HEK293T (cell line): ENCODE measurements at regions not wholly inside any gene's neighbourhood (a gene's known extent, or its start where the extent isn't known, plus 50 kb on each side); places are given as distances from the start of the nearest gene placed in this dataset.

Experiments used
- CTCF ChIA-PET: fragments of 350-600 bp; formaldehyde crosslinking; extraction: SDS; loops from one replicate; lab custom pipeline; 2021; ENCODE audit warnings: antibody characterized with exemption, inconsistent platforms; lab: Yijun Ruan, JAX
- POLR2A ChIA-PET: fragments of 350-600 bp; formaldehyde crosslinking; extraction: SDS; loops from one replicate; lab custom pipeline; 2020; ENCODE audit warnings: antibody characterized with exemption, inconsistent platforms; lab: Yijun Ruan, JAX
- DNase-seq: peaks from one replicate; pipeline ENCODE4 v3.0.0; 2012; ENCODE audit warnings: mixed read lengths; ENCODE audit errors: extremely low spot score
- ARNT ChIP-seq: fragments of 450-650 bp; IDR thresholded peaks from 2 replicates; pipeline ENCODE4 v1.6.1; 2017; ENCODE audit warnings: mild to moderate bottlenecking
- BHLHE40 ChIP-seq: fragments of 450-650 bp; IDR thresholded peaks from 2 replicates; pipeline ENCODE4 v1.6.1; 2016; ENCODE audit warnings: mild to moderate bottlenecking, moderate library complexity, borderline replicate concordance
- CTBP1 ChIP-seq: fragments of 450-650 bp; IDR thresholded peaks from 2 replicates; pipeline ENCODE4 v1.6.1; 2016; ENCODE audit warnings: borderline replicate concordance
- ELF4 ChIP-seq: fragments of 450-650 bp; IDR thresholded peaks from 2 replicates; pipeline ENCODE4 v1.6.1; 2017; ENCODE audit warnings: antibody characterized with exemption
- FOXA1 ChIP-seq: fragments of 450-650 bp; IDR thresholded peaks from 2 replicates; pipeline ENCODE4 v1.6.1; 2016; ENCODE audit warnings: mild to moderate bottlenecking
- FOXK2 ChIP-seq: fragments of 450-650 bp; IDR thresholded peaks from 2 replicates; pipeline ENCODE4 v1.6.1; 2016; ENCODE audit warnings: mild to moderate bottlenecking
- FOXM1 ChIP-seq: fragments of 450-650 bp; IDR thresholded peaks from 2 replicates; pipeline ENCODE4 v1.6.1; 2017; ENCODE audit warnings: mild to moderate bottlenecking, borderline replicate concordance
- HDGF ChIP-seq: fragments of 450-650 bp; IDR thresholded peaks from 2 replicates; pipeline ENCODE4 v1.6.1; 2017; ENCODE audit warnings: antibody characterized with exemption, borderline replicate concordance
- L3MBTL2 ChIP-seq: fragments of 450-650 bp; conservative IDR thresholded peaks from 2 replicates; pipeline ENCODE4 v1.6.1; 2016; ENCODE audit warnings: mild to moderate bottlenecking
- LEF1 ChIP-seq: fragments of 450-650 bp; IDR thresholded peaks from 2 replicates; pipeline ENCODE4 v1.6.1; 2017; ENCODE audit warnings: mild to moderate bottlenecking, borderline replicate concordance
- NFRKB ChIP-seq: fragments of 450-650 bp; IDR thresholded peaks from 2 replicates; pipeline ENCODE4 v1.6.1; 2016; ENCODE audit warnings: mild to moderate bottlenecking, moderate library complexity
- PKNOX1 ChIP-seq: fragments of 450-650 bp; IDR thresholded peaks from 2 replicates; pipeline ENCODE4 v1.6.1; 2016
- SP1 ChIP-seq: fragments of 450-650 bp; IDR thresholded peaks from 2 replicates; pipeline ENCODE4 v1.6.1; 2017
- SUZ12 ChIP-seq: fragments of 450-650 bp; IDR thresholded peaks from 2 replicates; pipeline ENCODE4 v1.6.1; 2016; ENCODE audit warnings: mild to moderate bottlenecking
- TARDBP ChIP-seq: fragments of 450-650 bp; IDR thresholded peaks from 2 replicates; pipeline ENCODE4 v1.6.1; 2016
- ZNF384 ChIP-seq: fragments of 450-650 bp; IDR thresholded peaks from 2 replicates; pipeline ENCODE4 v1.6.1; 2016

DNA sequence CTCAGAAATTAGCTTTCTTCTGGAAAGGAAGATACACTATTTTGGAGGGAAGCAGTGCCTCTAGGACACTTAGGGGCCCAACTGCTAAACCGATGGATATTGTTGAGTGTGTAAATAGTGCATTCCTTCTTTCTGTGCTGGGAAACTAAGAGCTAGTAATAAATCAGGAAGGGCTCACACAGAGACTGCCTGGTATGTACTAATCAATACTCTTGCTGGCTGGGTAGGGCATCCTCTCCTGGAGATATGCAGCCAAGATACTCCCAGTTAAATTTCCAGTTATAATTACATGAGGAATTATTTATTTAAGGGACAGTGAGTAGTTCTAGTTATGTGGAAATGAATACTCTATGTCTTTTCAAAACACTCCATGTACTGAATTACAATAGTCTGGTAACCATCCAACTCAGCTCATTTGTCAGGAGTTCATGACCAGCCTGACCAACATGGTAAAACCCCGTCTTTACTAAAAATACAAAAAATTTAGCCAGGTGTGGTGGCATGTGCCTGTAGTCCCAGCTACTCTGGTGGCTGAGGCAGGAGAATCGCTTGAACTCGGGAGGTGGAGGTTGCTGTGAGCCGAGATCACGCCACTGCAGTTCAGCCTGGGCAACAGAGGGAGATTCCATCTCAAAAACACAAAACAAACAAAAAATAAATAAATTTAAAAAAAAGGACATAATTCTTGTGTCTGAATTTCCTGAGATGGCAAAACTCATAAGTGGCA lies 100.0 kb downstream of the OR2B2 start:
- TF ChIP-seq FOXM1 (no peak), HDGF (no peak), PKNOX1 (peak; percentile 24; the same call in 1 of the 2 replicates), ARNT (no peak)
- DNase-seq, result no peak
- POLR2A ChIA-PET, result interaction anchor here (0.7 to 9.4 kb wide), 9 partner anchors 11 to 1781 kb away, joined by 3 to 323 read pairs (median 33); a partner anchor contains a TSS
- CTCF ChIA-PET, result interaction anchor here (0.5 to 0.9 kb wide), 2 partner anchors 16 to 21 kb away, joined by 4 read pairs; no protein-coding TSS in a partner anchor

DNA sequence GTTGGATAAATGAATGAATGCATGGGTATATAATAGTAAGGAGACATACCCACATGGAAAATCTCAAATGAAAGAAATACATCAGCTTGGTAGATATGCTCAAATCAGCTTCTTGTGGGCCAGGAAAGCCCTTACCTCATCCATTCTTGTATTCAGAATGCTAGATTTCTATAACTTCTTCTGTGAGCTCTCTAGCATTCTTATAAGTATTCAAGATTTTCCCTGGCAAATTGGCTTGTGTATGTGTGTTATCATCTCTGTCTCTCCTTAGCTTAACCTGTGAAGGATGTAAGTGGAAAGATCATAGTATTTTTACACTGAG lies 100.8 kb downstream of the OR2B2 start:
- TF ChIP-seq SP1 (no peak), NFRKB (no peak), FOXA1 (no peak), LEF1 (no peak), CTBP1 (no peak)
- ChIA-PET CTCF (interaction anchor here (0.6 to 0.9 kb wide), 2 partner anchors 15 to 263 kb away, joined by 4 to 8 read pairs; no protein-coding TSS in a partner anchor), POLR2A (interaction anchor here (1.1 to 9.4 kb wide), 8 partner anchors 12 to 1780 kb away, joined by 3 to 323 read pairs (median 49); a partner anchor contains a TSS)
- no peak for DNase-seq

DNA sequence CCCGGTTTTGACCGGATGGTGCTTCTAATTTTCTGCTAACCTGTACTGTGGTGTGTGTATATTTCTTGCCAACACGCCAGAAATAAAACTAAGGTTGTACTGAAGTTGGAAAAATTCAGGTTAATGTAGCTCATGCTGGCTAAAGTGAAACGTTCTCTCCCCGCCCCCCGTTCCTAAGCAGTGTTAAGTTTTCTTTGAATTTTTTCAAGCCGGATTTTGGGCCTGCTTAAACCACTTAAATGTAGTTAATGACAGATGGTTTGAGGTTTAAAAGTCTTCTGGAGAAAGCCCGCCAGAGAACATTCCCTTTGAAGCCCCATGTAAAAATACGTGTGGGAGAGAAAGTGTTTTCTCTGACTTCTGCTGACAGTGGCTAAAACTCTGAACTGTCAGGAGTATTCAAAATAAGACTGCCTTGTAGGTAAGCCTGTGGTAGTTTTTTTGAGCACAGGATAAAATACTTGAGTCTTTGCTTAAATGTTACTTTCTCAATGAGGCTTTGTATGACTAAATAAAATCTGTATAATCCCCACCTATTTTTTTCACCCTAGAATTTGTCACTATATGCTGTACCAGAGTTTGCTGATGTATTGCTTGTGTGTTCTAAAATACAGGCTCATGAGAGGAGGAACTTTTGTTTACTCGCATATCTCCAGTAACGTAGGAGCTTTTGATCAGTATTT lies 101.3 kb downstream of the OR2B2 start:
- TF ChIP-seq PKNOX1, result no peak
- no peak for TF ChIP-seq FOXK2
- TF ChIP-seq L3MBTL2, result no peak
- TF ChIP-seq ELF4, result no peak
- no peak for TF ChIP-seq ZNF384
- no peak for TF ChIP-seq ARNT
- TF ChIP-seq NFRKB, result no peak
- TF ChIP-seq TARDBP, result no peak
- TF ChIP-seq FOXA1, result no peak
- TF ChIP-seq SUZ12, result no peak
- TF ChIP-seq SP1, result no peak
- TF ChIP-seq CTBP1, result no peak
- TF ChIP-seq FOXM1, result no peak
- TF ChIP-seq LEF1, result no peak
- TF ChIP-seq HDGF, result no peak
- no peak for TF ChIP-seq BHLHE40
- DNase-seq, result no peak
- CTCF ChIA-PET, result interaction anchor here (0.6 to 0.9 kb wide), 3 partner anchors 15 to 262 kb away, joined by 3 to 8 read pairs (median 4); no protein-coding TSS in a partner anchor
- POLR2A ChIA-PET, result interaction anchor here (1.2 to 9.4 kb wide), 25 partner anchors 8 to 1790 kb away, joined by 3 to 323 read pairs (median 7); partner anchors contain the start of gene ZKSCAN8

GRCh38 chr6:27809939-27810767 lies 102.0 kb downstream of the OR2B2 start:
- peak; percentile 82 for TF ChIP-seq PKNOX1
- TF ChIP-seq ZNF384, result no peak
- no peak for TF ChIP-seq FOXA1
- TF ChIP-seq ELF4, result peak; percentile 80
- no peak for TF ChIP-seq FOXK2
- TF ChIP-seq LEF1, result no peak
- TF ChIP-seq ARNT, result no peak
- peak; percentile 60 for TF ChIP-seq L3MBTL2
- no peak for TF ChIP-seq HDGF
- ChIA-PET CTCF (interaction anchor here (0.5 to 1.1 kb wide), 5 partner anchors 12 to 1054 kb away, joined by 3 to 5 read pairs (median 3); no protein-coding TSS in a partner anchor), POLR2A (interaction anchor here (0.6 to 9.4 kb wide), 44 partner anchors 8 to 1790 kb away, joined by 3 to 323 read pairs (median 4); partner anchors contain the start of gene ZKSCAN8)
- DNase-seq, result peak; percentile 76
